Mammary epithelial cell (primary cell): ENCODE measurements at regions not wholly inside any gene's neighbourhood (a gene's known extent, or its start where the extent isn't known, plus 50 kb on each side); places are given as distances from the start of the nearest gene placed in this dataset.

Experiments used
- CTCF ChIP-seq, 2 donors: IDR thresholded peaks in 1 of 2; conservative IDR thresholded peaks in 1 of 2; 2 replicates each; pipeline ENCODE4 v1.5.1; 2011 to 2012; ENCODE audit warnings: inconsistent platforms in 2 of 2, low read length in 2 of 2, mild to moderate bottlenecking in 2 of 2, control low read depth in 1 of 2, low read depth in 1 of 2; ENCODE audit not compliant: insufficient read depth in 1 of 2; ENCODE audit errors: extremely low read depth in 1 of 2
- EZH2 ChIP-seq: IDR thresholded peaks from 2 replicates; pipeline ENCODE4 v1.6.1; 2012; ENCODE audit warnings: low read length, inconsistent platforms, borderline replicate concordance

- TF ChIP-seq CTCF (conservative IDR thresholded peaks at IDR 0.05 in 1 of 2, IDR thresholded peaks at IDR 0.05 in 1 of 2; ENCODE audit: extremely low read depth in 1 of 2, insufficient read depth in 1 of 2, low read depth in 1 of 2, low read length in 2 of 2) (no peak), EZH2 (no peak)
Measured at GRCh38 chr13:82654143-82654542, 1228.1 kb downstream of the SLITRK1 start.
